ENCODE measurements at regions not wholly inside any gene's neighbourhood (a gene's known extent, or its start where the extent isn't known, plus 50 kb on each side); places are given as distances from the start of the nearest gene placed in this dataset.

GRCh38 chr4:12399781-12400180 is 971.1 kb upstream of the HS3ST1 start:
- no peaks in the 10 kb centered on the region for H3K9me3 ChIP-seq
- no peak for TF ChIP-seq CTCF (IDR thresholded peaks at IDR 0.05)
- H3K27ac ChIP-seq, result no peak overlapping the region
- H3K27me3 ChIP-seq, result no peaks in the 10 kb centered on the region
- 52 to 72% methylated on average over 4 of the region's 4 CpGs for WGBS, 2 donors
- intact Hi-C loops (cut with DNase I), result no loop called here
- no peak overlapping the region for H3K4me3 ChIP-seq
- DNase-seq (no peak), ATAC-seq (no peak)
- no peaks in the 10 kb centered on the region for H3K4me1 ChIP-seq
- no peaks in the 10 kb centered on the region for H3K36me3 ChIP-seq

GRCh38 chr4:12393631-12394262 is 965.1 kb upstream of the HS3ST1 start:
- Histone ChIP-seq H3K36me3 (no peaks in the 10 kb centered on the region), H3K9me3 (no peaks in the 10 kb centered on the region), H3K4me1 (no peaks in the 10 kb centered on the region), H3K27ac (peak overlapping the region in 3 of 10 donors; percentile 16 to 27 (median 17)), H3K27me3 (no peaks in the 10 kb centered on the region), H3K4me3 (no peak overlapping the region)
- intact Hi-C loops (cut with DNase I), result loop anchor here in 1 of 10 donors (5.0 kb wide), 2 partner anchors 94 to 161 kb away; no protein-coding TSS in a partner anchor
- ATAC-seq (peak in 4 of 8 donors; percentile 46 to 61 (median 54)), DNase-seq (no peak)
- no peak for TF ChIP-seq CTCF (IDR thresholded peaks at IDR 0.05)
- 70 to 72% methylated on average over 2 of the region's 2 CpGs for WGBS, 2 donors

GRCh38 chr4:12389604-12390003 is 960.9 kb upstream of the HS3ST1 start:
- WGBS, 2 donors, result 44 to 57% methylated on average over 2 of the region's 2 CpGs
- no peaks in the 10 kb centered on the region for H3K4me1 ChIP-seq
- intact Hi-C loops (cut with DNase I), result loop anchor here in 1 of 10 donors (5.0 kb wide), 2 partner anchors 98 to 157 kb away; no protein-coding TSS in a partner anchor
- H3K9me3 ChIP-seq, result peaks cover 0 to 3% (median 0%) of the 10 kb centered on the region in 11 donors
- DNase-seq, result no peak
- no peak overlapping the region for H3K4me3 ChIP-seq
- H3K27me3 ChIP-seq, result no peaks in the 10 kb centered on the region
- ATAC-seq, result peak in 6 of 8 donors; percentile 39 to 79 (median 64)
- H3K36me3 ChIP-seq, result no peaks in the 10 kb centered on the region
- no peak for TF ChIP-seq CTCF (IDR thresholded peaks at IDR 0.05)
- H3K27ac ChIP-seq, result no peak overlapping the region

GRCh38 chr4:12382567-12382966 is 953.9 kb upstream of the HS3ST1 start:
- H3K27ac ChIP-seq, result no peak overlapping the region
- no peak for DNase-seq
- 89 to 91% methylated on average over 2 of the region's 2 CpGs for WGBS, 2 donors
- no peak overlapping the region for H3K4me3 ChIP-seq
- peaks cover 0 to 17% (median 4%) of the 10 kb centered on the region in 11 donors for H3K9me3 ChIP-seq
- no peaks in the 10 kb centered on the region for H3K27me3 ChIP-seq
- no peaks in the 10 kb centered on the region for H3K4me1 ChIP-seq
- H3K36me3 ChIP-seq, result no peaks in the 10 kb centered on the region
- intact Hi-C loops (cut with DNase I), result no loop called here
- ATAC-seq, result no peak
- no peak for TF ChIP-seq CTCF (IDR thresholded peaks at IDR 0.05)
